ENCODE measurements at regions not wholly inside any gene's neighbourhood (a gene's known extent, or its start where the extent isn't known, plus 50 kb on each side); places are given as distances from the start of the nearest gene placed in this dataset.

- TF ChIP-seq CREB5 (CRISPR knock-in tag; IDR thresholded peaks at IDR 0.05; ENCODE audit: low read depth), result no peak
- no peak for TF ChIP-seq RARB (CRISPR knock-in tag; IDR thresholded peaks at IDR 0.05)
- no peak for TF ChIP-seq ZNF70 (CRISPR knock-in tag; IDR thresholded peaks at IDR 0.05)
Measured at GRCh38 chr5:136840601-136841000, 475.3 kb upstream of the TRPC7 start (continued).

GRCh38 chr5:136836093-136836492 is 470.7 kb upstream of the TRPC7 start:
- TF ChIP-seq SNAI2 (CRISPR knock-in tag; IDR thresholded peaks at IDR 0.05), result no peak
- no peak for TF ChIP-seq ARNTL (CRISPR knock-in tag; IDR thresholded peaks at IDR 0.05; ENCODE audit: borderline replicate concordance, low read depth)
- no peak for TF ChIP-seq GLIS3 (CRISPR knock-in tag; IDR thresholded peaks at IDR 0.05)
- TF ChIP-seq RARB (CRISPR knock-in tag; IDR thresholded peaks at IDR 0.05), result no peak
- TF ChIP-seq POU6F1 (CRISPR knock-in tag; IDR thresholded peaks at IDR 0.05; ENCODE audit: borderline replicate concordance, low read depth), result no peak
- TF ChIP-seq ZNF565 (CRISPR knock-in tag; conservative IDR thresholded peaks at IDR 0.05; ENCODE audit: low read depth), result no peak
- no peak for TF ChIP-seq CREB5 (CRISPR knock-in tag; IDR thresholded peaks at IDR 0.05; ENCODE audit: low read depth)
- no peak for TF ChIP-seq ISL1 (CRISPR knock-in tag; IDR thresholded peaks at IDR 0.05)
- no peak for TF ChIP-seq ESRRG (CRISPR knock-in tag; IDR thresholded peaks at IDR 0.05)
- no peak for TF ChIP-seq TOX (CRISPR knock-in tag; IDR thresholded peaks at IDR 0.05; ENCODE audit: borderline replicate concordance)
- TF ChIP-seq ZNF70 (CRISPR knock-in tag; IDR thresholded peaks at IDR 0.05), result no peak
- no peak for TF ChIP-seq CSDC2 (CRISPR knock-in tag; IDR thresholded peaks at IDR 0.05)
- no peak for TF ChIP-seq ZNF8 (CRISPR knock-in tag; IDR thresholded peaks at IDR 0.05)
- TF ChIP-seq OSR1 (CRISPR knock-in tag; IDR thresholded peaks at IDR 0.05), result no peak
- TF ChIP-seq ZFP3 (CRISPR knock-in tag; IDR thresholded peaks at IDR 0.05), result no peak
- TF ChIP-seq TSHZ2 (CRISPR knock-in tag; IDR thresholded peaks at IDR 0.05), result no peak
- no peak for TF ChIP-seq CSRNP3 (CRISPR knock-in tag; IDR thresholded peaks at IDR 0.05)
- TF ChIP-seq ZFP30 (CRISPR knock-in tag; IDR thresholded peaks at IDR 0.05), result no peak
- TF ChIP-seq BACH2 (CRISPR knock-in tag; IDR thresholded peaks at IDR 0.05; ENCODE audit: borderline replicate concordance), result no peak
- no peak for ATAC-seq

GRCh38 chr5:136820848-136821247 is 455.5 kb upstream of the TRPC7 start:
- no peak for ATAC-seq
- TF ChIP-seq ZNF565 (CRISPR knock-in tag; conservative IDR thresholded peaks at IDR 0.05; ENCODE audit: low read depth), result no peak
- no peak for TF ChIP-seq RARB (CRISPR knock-in tag; IDR thresholded peaks at IDR 0.05)
- TF ChIP-seq CSDC2 (CRISPR knock-in tag; IDR thresholded peaks at IDR 0.05), result no peak
- no peak for TF ChIP-seq ESRRG (CRISPR knock-in tag; IDR thresholded peaks at IDR 0.05)
- no peak for TF ChIP-seq ZNF8 (CRISPR knock-in tag; IDR thresholded peaks at IDR 0.05)
- no peak for TF ChIP-seq ISL1 (CRISPR knock-in tag; IDR thresholded peaks at IDR 0.05)

GRCh38 chr5:136819526-136820302 is 454.4 kb upstream of the TRPC7 start:
- no peak for ATAC-seq
- no peak for TF ChIP-seq ARNTL (CRISPR knock-in tag; IDR thresholded peaks at IDR 0.05; ENCODE audit: borderline replicate concordance, low read depth)
- no peak for TF ChIP-seq OSR1 (CRISPR knock-in tag; IDR thresholded peaks at IDR 0.05)
- no peak for TF ChIP-seq TCF4 (CRISPR knock-in tag; IDR thresholded peaks at IDR 0.05; ENCODE audit: borderline replicate concordance)
- TF ChIP-seq PATZ1 (CRISPR knock-in tag; IDR thresholded peaks at IDR 0.05; ENCODE audit: borderline replicate concordance), result no peak
- TF ChIP-seq TSHZ2 (CRISPR knock-in tag; IDR thresholded peaks at IDR 0.05), result no peak
- TF ChIP-seq PPARA (CRISPR knock-in tag; IDR thresholded peaks at IDR 0.05; ENCODE audit: borderline replicate concordance), result no peak
- no peak for TF ChIP-seq ZFP30 (CRISPR knock-in tag; IDR thresholded peaks at IDR 0.05)
- no peak for TF ChIP-seq ISL1 (CRISPR knock-in tag; IDR thresholded peaks at IDR 0.05)

All from SK-N-SH treated with all-trans-retinoic acid at 6 μM for 48 hours (cell line).